GM18951 (cell line): ENCODE measurements at regions not wholly inside any gene's neighbourhood (a gene's known extent, or its start where the extent isn't known, plus 50 kb on each side); places are given as distances from the start of the nearest gene placed in this dataset.

Source experiments
- POLR2A ChIP-seq: IDR thresholded peaks from 4 replicates; pipeline ENCODE4 v1.6.1; 2011; ENCODE audit warnings: mild to moderate bottlenecking; ENCODE audit not compliant: insufficient read length, insufficient read depth; ENCODE audit errors: extremely low read depth
- in situ Hi-C: fragments of 300-500 bp; cut with MboI; formaldehyde crosslinking; loops from one replicate; pipeline ENCODE4 v1.12.0; 2022; ENCODE audit warnings: low sequenced_read_pairs, mixed read lengths, inconsistent platforms; ENCODE audit not compliant: unreplicated experiment

DNA sequence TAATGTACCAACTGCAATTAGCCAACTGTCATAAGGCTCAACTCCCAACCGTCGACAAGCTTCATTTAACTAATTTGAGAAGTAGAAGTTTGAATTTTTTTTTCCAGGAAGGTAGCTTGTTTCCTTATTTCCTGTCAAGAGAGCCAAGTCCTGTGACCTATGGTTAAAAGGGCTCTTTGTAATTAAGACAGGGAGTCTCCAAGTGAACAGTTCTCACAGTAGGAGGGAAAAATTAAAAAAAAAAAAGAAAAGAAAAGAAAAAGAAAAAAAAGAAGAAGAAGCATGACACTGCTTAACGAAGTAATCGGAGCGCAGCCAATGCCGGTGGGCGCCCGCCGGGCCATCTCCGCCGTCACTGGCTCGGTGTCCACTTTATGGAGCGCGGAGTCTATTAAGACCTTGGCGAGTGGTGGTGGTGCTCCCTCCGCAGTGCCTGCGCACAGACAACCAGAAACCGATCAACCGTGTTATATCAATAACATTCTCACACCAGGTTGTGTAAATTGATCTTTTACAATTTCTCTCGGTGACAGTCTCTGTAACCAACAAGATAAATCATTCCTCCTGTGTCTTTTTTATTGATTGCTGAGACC is 197.2 kb upstream of the POU3F3 start:
- in situ Hi-C loops: no loop called here

DNA sequence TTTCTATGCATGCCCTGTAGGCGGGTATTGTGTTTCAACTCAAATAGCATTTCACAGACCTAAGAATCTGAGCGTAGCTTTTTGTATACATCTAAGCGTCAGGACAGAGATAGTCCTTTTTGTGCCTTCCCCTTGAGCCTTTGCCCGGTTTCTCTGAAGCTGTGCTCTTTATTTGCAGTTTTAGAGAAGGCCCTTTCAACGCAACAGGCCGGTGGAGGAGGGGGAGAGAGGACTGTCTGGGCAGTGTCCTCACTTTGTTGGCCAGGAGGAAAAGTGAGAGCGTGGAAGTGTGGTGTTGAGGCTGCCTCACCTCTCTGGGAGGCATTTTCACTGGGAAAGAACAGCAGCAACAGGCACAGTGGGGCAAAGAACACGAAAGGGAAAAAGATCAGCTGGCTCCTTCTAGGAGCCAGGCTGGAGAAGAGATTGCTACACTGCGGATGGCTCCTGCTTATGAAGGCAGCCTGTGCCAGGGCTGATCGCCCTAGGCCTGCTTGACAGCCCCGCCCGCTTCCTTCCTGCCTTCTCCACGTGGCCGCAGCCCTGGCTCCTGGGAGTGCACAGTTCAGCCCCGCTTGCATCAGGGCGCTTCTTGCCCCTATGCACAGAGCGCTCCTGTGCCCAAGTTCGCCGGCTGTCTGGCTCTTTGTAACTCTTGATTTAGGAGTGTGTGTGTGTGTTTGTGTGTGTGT is 195.6 kb upstream of the POU3F3 start:
- no peak for TF ChIP-seq POLR2A
- in situ Hi-C loops: no loop called here

More for the DNA sequence above, 197.2 kb upstream of the POU3F3 start:
- TF ChIP-seq POLR2A: no peak

DNA sequence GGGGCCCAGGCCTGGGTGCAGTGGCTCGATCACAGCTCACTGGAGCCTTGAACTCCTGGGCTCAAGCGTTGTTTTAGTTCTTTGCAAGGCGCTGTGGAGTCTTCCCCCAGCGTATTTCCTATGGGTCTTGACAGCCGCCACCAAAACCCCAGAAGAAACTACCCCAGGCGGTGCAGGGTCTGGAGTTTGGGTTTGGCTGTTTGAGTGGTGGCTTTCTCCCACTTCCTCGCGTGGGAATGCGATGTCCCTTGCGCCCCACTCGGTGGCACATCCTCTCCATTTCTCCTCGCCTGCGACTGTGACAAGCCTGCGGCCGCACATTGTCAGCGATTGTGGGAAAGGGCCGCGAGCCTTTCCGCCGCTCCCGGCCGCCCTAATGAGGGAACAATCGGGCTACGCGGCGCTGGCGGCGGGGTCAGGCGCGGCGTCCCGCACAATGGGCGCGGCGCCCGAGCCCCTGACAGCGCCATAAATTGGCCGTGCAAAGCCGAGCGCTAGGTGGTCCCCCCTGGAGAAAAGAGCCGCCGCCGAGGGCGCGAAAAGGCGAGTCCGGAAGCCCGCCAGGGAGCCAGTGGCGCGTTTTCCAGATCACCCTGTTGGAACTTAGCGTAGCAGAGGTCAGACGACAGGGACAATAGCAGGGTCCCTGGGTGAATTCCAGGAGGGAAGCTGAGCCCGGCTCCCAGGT is 194.9 kb upstream of the POU3F3 start:
- in situ Hi-C loops: no loop called here
- no peak for TF ChIP-seq POLR2A

- in situ Hi-C loops: no loop called here
- no peak for TF ChIP-seq POLR2A
Measured at GRCh38 chr2:104660991-104661390, 192.9 kb upstream of the POU3F3 start.

GRCh38 chr2:104664672-104665071 is 189.2 kb upstream of the POU3F3 start:
- in situ Hi-C loops: no loop called here
- no peak for TF ChIP-seq POLR2A

DNA sequence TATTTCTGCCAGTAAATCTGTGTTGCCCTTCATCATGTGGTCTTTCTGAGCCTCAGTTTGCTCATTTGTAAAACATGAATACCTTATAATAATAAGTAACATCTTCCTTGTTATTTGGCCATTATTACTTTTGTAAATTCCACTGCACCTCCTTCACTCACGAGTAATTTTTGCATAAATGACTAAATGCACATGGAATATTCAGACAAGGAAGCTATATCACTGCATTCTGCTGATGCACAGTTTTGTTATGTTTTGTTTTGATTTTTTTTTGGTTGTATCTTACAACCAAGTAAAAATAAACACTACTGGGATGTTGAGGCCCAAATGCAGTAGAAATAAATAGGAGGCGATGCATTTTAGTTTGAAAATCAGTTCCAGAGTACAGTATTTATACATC is 185.3 kb upstream of the POU3F3 start:
- TF ChIP-seq POLR2A: no peak
- in situ Hi-C loops: no loop called here

DNA sequence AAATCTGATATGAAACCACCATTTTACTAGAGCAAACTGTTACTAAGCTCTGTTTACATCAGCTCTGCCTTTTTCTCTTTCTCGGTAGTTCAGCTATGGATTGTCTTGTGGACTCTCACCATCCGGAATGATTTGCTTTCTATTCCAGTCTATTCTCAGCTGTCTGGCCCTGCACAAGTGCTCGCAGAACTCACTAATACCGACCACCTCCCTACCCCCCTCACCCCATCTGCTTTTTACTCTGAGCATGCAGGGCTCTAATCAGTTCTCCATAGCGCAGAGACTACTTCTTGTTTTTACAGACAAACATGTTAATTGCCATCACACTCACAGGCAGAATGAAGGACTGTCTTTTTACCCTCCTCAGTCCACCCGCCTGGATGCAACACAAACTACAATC is 180.7 kb upstream of the POU3F3 start:
- in situ Hi-C loops: no loop called here
- no peak for TF ChIP-seq POLR2A

- no peak for TF ChIP-seq POLR2A
- in situ Hi-C loops: no loop called here
Measured at GRCh38 chr2:104678181-104678580, 175.7 kb upstream of the POU3F3 start.

DNA sequence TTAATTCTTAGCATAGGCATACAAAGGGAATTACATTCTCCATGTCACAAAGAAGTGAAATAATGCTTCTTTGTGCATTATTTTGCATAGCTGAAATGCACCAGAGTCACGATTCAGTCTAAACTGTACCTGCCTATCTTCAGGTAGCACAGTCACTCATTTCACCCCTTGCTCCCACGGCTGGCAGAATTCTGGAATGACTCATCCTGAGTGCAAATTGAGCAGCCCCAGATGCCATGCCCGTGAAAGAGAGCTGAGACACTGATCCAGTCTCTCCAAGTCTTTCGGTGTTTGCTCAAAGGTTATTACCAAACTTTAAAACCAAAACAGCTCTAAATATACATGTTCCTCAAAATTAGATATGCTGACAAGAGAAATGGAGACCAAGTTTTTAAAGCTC is 168.3 kb upstream of the POU3F3 start:
- TF ChIP-seq POLR2A: no peak
- in situ Hi-C loops: no loop called here

DNA sequence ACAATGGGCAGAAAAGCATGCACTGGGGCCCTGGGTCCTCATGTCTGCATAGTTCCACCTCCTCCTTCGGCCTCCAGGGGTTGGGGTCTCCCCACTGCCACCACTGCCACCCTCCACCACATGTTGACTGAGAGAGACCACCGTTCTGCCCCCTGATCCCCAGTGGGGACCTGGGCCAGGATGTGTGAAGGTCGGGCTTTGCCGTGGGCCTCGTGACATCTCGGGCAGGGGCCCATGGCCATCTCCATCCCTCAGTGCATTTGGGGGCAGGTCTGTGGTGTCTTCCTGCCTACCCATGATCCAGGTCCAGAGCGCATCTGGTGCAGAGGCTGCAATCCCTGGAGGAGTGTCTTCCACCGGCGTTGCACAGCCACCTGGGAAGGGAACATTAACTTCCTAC is 166.8 kb upstream of the POU3F3 start:
- in situ Hi-C loops: no loop called here
- TF ChIP-seq POLR2A: no peak

DNA sequence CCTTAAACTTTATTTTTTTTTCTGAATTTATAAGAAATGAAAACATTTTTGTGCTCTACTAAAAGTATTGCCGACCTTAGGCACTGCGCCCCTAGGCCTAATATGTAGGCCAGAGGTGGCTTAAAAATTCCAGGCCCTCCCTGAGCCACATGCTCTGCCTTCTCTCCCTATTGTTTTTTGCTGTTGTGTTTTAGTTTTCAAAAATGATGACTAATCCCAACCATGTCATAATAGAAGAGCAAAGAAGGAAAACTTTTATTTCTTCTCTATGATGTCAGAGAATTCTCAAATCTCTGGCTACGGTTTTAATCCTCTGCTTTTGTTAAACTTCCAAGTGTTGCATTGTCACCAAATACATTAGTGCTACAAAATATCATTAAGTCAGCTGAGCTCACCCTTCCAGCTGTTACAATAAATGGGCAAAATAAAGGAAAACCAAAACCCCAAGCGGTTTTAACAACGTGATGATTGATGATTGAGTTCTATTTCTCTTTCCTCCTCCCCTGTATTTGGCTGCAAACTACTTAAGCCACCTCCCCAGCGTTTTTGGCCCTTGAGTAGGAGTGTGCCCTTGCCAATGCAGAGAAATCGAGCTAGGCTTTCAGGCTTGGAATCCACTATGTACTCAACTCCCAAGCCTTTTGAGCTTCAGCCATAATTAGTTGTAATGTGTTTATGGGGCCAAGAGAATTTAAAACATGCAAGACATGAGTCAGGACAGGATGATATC is 163.5 kb upstream of the POU3F3 start:
- in situ Hi-C loops: no loop called here
- TF ChIP-seq POLR2A: no peak

GRCh38 chr2:104698276-104698675 is 155.6 kb upstream of the POU3F3 start:
- in situ Hi-C loops: no loop called here
- TF ChIP-seq POLR2A: no peak

GRCh38 chr2:104701411-104701911 is 152.5 kb upstream of the POU3F3 start:
- in situ Hi-C loops: no loop called here
- TF ChIP-seq POLR2A: no peak
